GM18508 (cell line): ENCODE measurements at regions not wholly inside any gene's neighbourhood (a gene's known extent, or its start where the extent isn't known, plus 50 kb on each side); places are given as distances from the start of the nearest gene placed in this dataset.
"Not testable (repeated sequence)": the region's sequence is repeated elsewhere in the genome, so short reads cannot be mapped to it uniquely, and the experiment has no call there.

Experiments
- ATAC-seq: cut with Tn5 transposase; IDR thresholded peaks from one replicate; pipeline ENCODE4 v1.9.1; 2021; ENCODE audit warnings: moderate number of reproducible peaks; ENCODE audit not compliant: insufficient read depth, unreplicated experiment

GRCh38 chr11:35046681-35047080, 92.3 kb upstream of the CD44 start:
- ATAC-seq, result no peak

- ATAC-seq, result no peak
Observed at GRCh38 chr11:35047179-35047578, 91.8 kb upstream of the CD44 start.

GRCh38 chr11:35047769-35048168, 91.2 kb upstream of the CD44 start:
- no peak for ATAC-seq

GRCh38 chr11:35048346-35048745, 90.6 kb upstream of the CD44 start:
- not testable (repeated sequence) for ATAC-seq

- no peak for ATAC-seq
Observed at GRCh38 chr11:35049859-35050531, 89.0 kb upstream of the CD44 start.

- no peak for ATAC-seq
Observed at GRCh38 chr11:35050541-35050995, 88.4 kb upstream of the CD44 start.

GRCh38 chr11:35056391-35057093, 82.4 kb upstream of the CD44 start:
- no peak for ATAC-seq

- no peak for ATAC-seq
Observed at GRCh38 chr11:35057926-35058668, 80.9 kb upstream of the CD44 start.

- ATAC-seq, result no peak
Observed at GRCh38 chr11:35058669-35059434, 80.1 kb upstream of the CD44 start.

- no peak for ATAC-seq
Observed at GRCh38 chr11:35061516-35062440, 77.2 kb upstream of the CD44 start.

- ATAC-seq, result no peak
Observed at GRCh38 chr11:35063488-35063931, 75.5 kb upstream of the CD44 start.

GRCh38 chr11:35064114-35064800, 74.7 kb upstream of the CD44 start:
- no peak for ATAC-seq

- no peak for ATAC-seq
Observed at GRCh38 chr11:35065566-35065965, 73.4 kb upstream of the CD44 start.

- no peak for ATAC-seq
Observed at GRCh38 chr11:35066030-35066429, 72.9 kb upstream of the CD44 start.

- ATAC-seq, result no peak
Observed at GRCh38 chr11:35066783-35067423, 72.1 kb upstream of the CD44 start.

- ATAC-seq, result no peak
Observed at GRCh38 chr11:35071722-35072121, 67.2 kb upstream of the CD44 start.

GRCh38 chr11:35073691-35074419, 65.1 kb upstream of the CD44 start:
- ATAC-seq, result no peak
